ENCODE measurements at regions not wholly inside any gene's neighbourhood (a gene's known extent, or its start where the extent isn't known, plus 50 kb on each side); places are given as distances from the start of the nearest gene placed in this dataset.

DNA sequence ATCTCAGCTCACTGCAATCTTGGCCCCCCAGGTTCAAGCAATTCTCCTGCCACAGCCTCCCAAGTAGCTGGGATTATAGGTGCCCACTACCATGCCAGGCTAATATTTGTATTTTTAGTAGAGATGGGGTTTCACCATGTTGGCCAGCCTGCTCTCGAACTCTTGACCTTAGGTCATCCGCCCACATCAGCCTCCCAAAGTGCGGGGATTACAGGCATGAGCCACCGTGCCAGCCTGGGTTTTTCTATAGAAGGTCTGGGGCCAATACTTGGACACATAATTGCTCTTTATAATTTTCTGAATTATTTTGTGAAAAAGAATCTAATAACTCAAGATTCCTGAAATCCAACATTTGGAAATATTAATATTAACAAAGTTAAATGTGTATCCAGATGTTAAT is 1267.7 kb upstream of the ADGRL4 start:
- TF ChIP-seq POLR2AphosphoS5 (IDR thresholded peaks at IDR 0.05; ENCODE audit: borderline replicate concordance, low read depth, low read length), result no peak
- no peak for TF ChIP-seq EZH2 (IDR thresholded peaks at IDR 0.05)
- TF ChIP-seq FOXP2 (optimal IDR thresholded peaks at IDR 0.05; ENCODE audit: control extremely low read depth, extremely low read length, insufficient read depth), result no peak

All from SK-N-MC (cell line).